PC-9 (cell line): ENCODE measurements at regions not wholly inside any gene's neighbourhood (a gene's known extent, or its start where the extent isn't known, plus 50 kb on each side); places are given as distances from the start of the nearest gene placed in this dataset.

Experiments used
- EZH2 ChIP-seq: fragments of 200-600 bp; sonication (generic); IDR thresholded peaks from 2 replicates; pipeline ENCODE4 v1.8.0; 2017; ENCODE audit warnings: antibody characterized with exemption, low read depth
- TF ChIP-seq, protein P1 (sequence below): fragments of 200-600 bp; sonication (generic); conservative IDR thresholded peaks from 2 replicates; pipeline ENCODE4 v1.6.1; 2017; ENCODE audit warnings: mixed run types, antibody characterized with exemption, mild to moderate bottlenecking, moderate library complexity

DNA sequence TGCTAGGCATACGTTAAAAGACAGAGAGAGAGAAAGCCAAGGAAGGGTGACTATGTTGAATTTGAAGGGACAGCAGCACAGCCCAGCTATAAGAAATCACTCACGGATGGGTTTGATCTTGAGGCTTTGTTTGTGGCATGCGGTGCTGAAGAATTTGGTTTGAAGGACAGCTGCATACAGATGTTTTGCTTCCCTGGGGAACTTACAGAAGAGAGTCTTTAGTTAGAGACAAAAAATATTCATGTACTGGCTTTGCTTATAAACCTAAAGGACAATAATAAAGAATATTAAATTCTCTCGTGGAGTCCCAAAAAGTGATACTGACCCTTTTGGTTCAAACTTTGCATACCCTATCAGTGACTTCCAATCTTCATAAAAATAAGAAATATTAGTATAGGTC lies 491.4 kb downstream of the NEBL start:
- TF ChIP-seq, protein P1, sequence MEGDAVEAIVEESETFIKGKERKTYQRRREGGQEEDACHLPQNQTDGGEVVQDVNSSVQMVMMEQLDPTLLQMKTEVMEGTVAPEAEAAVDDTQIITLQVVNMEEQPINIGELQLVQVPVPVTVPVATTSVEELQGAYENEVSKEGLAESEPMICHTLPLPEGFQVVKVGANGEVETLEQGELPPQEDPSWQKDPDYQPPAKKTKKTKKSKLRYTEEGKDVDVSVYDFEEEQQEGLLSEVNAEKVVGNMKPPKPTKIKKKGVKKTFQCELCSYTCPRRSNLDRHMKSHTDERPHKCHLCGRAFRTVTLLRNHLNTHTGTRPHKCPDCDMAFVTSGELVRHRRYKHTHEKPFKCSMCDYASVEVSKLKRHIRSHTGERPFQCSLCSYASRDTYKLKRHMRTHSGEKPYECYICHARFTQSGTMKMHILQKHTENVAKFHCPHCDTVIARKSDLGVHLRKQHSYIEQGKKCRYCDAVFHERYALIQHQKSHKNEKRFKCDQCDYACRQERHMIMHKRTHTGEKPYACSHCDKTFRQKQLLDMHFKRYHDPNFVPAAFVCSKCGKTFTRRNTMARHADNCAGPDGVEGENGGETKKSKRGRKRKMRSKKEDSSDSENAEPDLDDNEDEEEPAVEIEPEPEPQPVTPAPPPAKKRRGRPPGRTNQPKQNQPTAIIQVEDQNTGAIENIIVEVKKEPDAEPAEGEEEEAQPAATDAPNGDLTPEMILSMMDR, result no peak
- TF ChIP-seq EZH2, result no peak
